ENCODE measurements at regions not wholly inside any gene's neighbourhood (a gene's known extent, or its start where the extent isn't known, plus 50 kb on each side); places are given as distances from the start of the nearest gene placed in this dataset.

GRCh38 chr17:74150428-74151025 lies 53.0 kb upstream of the RPL38 start:
- TF ChIP-seq EZH2 (IDR thresholded peaks at IDR 0.05) (no peak), EZH2phosphoT487 (IDR thresholded peaks at IDR 0.05) (no peak)

All from neural progenitor cell (in vitro differentiated cells).